GM23338 (cell line): ENCODE measurements at regions not wholly inside any gene's neighbourhood (a gene's known extent, or its start where the extent isn't known, plus 50 kb on each side); places are given as distances from the start of the nearest gene placed in this dataset.
"Not testable (repeated sequence)": the region's sequence is repeated elsewhere in the genome, so short reads cannot be mapped to it uniquely, and the experiment has no call there.

Source experiments
- CREB1 ChIP-seq: fragments of 250-450 bp; sonication (Bioruptor Pico); IDR thresholded peaks from 2 replicates; pipeline ENCODE4 v1.5.0; 2020; ENCODE audit warnings: low read depth, mild to moderate bottlenecking, moderate library complexity
- EZH2 ChIP-seq: fragments of 200-600 bp; sonication (generic); IDR thresholded peaks from one replicate; pipeline ENCODE4 v1.8.0; 2017; ENCODE audit warnings: antibody characterized with exemption, mild to moderate bottlenecking, low read depth; ENCODE audit not compliant: unreplicated experiment
- EZH2phosphoT487 ChIP-seq: fragments of 200-600 bp; sonication (generic); IDR thresholded peaks from one replicate; pipeline ENCODE4 v1.8.1; 2018; ENCODE audit warnings: antibody characterized with exemption; ENCODE audit not compliant: unreplicated experiment
- JUNB ChIP-seq: IDR thresholded peaks from one replicate; pipeline ENCODE4 v1.6.1; 2016; ENCODE audit warnings: antibody characterized with exemption; ENCODE audit not compliant: unreplicated experiment
- NANOG ChIP-seq: IDR thresholded peaks from 2 replicates; pipeline ENCODE4 v1.6.1; 2016; ENCODE audit warnings: antibody characterized with exemption, borderline replicate concordance
- POLR2AphosphoS5 ChIP-seq: IDR thresholded peaks from 2 replicates; pipeline ENCODE4 v1.6.1; 2016; ENCODE audit warnings: antibody characterized with exemption, low read depth
- TF ChIP-seq, protein P1 (sequence below), 2 experiments: fragments of 200-600 bp in 1 of 2; sonication (generic) in 1 of 2; conservative IDR thresholded peaks; 2 replicates each; pipeline versions ENCODE4 v1.5.1 to v1.6.1; 2016 to 2017; ENCODE audit warnings: antibody characterized with exemption in 2 of 2, low read depth in 2 of 2, mild to moderate bottlenecking in 2 of 2, moderate library complexity in 1 of 2
- TF ChIP-seq, protein P2 (sequence below): IDR thresholded peaks from one replicate; pipeline ENCODE4 v1.6.1; 2018; ENCODE audit warnings: antibody characterized with exemption; ENCODE audit not compliant: unreplicated experiment

DNA sequence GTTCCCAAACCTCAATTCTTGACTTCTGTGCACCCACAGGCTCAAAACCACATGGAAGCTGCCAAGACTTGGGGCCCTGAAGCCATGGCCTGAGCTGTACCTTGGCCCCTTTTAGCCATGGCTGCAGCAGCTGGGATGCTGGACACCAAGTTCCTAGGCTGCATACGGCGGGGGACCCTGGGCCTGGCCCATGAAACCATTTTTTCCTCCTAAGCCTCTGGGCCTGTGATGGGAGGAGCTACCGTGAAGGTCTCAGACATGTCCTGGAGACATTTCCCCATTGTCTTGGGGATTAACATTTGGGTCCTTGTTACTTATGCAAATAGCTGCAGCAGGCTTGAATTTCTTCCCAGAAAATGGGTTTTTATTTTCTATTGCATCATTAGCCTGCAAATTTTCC is 241.5 kb downstream of the KCNK2 start:
- TF ChIP-seq, protein P1, sequence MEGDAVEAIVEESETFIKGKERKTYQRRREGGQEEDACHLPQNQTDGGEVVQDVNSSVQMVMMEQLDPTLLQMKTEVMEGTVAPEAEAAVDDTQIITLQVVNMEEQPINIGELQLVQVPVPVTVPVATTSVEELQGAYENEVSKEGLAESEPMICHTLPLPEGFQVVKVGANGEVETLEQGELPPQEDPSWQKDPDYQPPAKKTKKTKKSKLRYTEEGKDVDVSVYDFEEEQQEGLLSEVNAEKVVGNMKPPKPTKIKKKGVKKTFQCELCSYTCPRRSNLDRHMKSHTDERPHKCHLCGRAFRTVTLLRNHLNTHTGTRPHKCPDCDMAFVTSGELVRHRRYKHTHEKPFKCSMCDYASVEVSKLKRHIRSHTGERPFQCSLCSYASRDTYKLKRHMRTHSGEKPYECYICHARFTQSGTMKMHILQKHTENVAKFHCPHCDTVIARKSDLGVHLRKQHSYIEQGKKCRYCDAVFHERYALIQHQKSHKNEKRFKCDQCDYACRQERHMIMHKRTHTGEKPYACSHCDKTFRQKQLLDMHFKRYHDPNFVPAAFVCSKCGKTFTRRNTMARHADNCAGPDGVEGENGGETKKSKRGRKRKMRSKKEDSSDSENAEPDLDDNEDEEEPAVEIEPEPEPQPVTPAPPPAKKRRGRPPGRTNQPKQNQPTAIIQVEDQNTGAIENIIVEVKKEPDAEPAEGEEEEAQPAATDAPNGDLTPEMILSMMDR (conservative IDR thresholded peaks at IDR 0.05; ENCODE audit: low read depth in 2 of 2): not testable (repeated sequence)
- TF ChIP-seq, protein P2, sequence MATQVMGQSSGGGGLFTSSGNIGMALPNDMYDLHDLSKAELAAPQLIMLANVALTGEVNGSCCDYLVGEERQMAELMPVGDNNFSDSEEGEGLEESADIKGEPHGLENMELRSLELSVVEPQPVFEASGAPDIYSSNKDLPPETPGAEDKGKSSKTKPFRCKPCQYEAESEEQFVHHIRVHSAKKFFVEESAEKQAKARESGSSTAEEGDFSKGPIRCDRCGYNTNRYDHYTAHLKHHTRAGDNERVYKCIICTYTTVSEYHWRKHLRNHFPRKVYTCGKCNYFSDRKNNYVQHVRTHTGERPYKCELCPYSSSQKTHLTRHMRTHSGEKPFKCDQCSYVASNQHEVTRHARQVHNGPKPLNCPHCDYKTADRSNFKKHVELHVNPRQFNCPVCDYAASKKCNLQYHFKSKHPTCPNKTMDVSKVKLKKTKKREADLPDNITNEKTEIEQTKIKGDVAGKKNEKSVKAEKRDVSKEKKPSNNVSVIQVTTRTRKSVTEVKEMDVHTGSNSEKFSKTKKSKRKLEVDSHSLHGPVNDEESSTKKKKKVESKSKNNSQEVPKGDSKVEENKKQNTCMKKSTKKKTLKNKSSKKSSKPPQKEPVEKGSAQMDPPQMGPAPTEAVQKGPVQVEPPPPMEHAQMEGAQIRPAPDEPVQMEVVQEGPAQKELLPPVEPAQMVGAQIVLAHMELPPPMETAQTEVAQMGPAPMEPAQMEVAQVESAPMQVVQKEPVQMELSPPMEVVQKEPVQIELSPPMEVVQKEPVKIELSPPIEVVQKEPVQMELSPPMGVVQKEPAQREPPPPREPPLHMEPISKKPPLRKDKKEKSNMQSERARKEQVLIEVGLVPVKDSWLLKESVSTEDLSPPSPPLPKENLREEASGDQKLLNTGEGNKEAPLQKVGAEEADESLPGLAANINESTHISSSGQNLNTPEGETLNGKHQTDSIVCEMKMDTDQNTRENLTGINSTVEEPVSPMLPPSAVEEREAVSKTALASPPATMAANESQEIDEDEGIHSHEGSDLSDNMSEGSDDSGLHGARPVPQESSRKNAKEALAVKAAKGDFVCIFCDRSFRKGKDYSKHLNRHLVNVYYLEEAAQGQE: not testable (repeated sequence)
- TF ChIP-seq POLR2AphosphoS5, EZH2, NANOG, CREB1, EZH2phosphoT487, JUNB: not testable (repeated sequence)
